ENCODE measurements at regions not wholly inside any gene's neighbourhood (a gene's known extent, or its start where the extent isn't known, plus 50 kb on each side); places are given as distances from the start of the nearest gene placed in this dataset.
"Not testable (repeated sequence)": the region's sequence is repeated elsewhere in the genome, so short reads cannot be mapped to it uniquely, and the experiment has no call there.

GRCh38 chr10:47622719-47623118, 99.3 kb upstream of the AGAP9 start:
- DNase-seq (ENCODE audit: low spot score): peak; percentile 2

GRCh38 chr10:47619300-47620012, 96.0 kb upstream of the AGAP9 start:
- DNase-seq (ENCODE audit: low spot score): peak; percentile 64

- not testable (repeated sequence) for DNase-seq (ENCODE audit: low spot score)
These were observed 85.9 kb upstream of the AGAP9 start for GRCh38 chr10:47609311-47609710.

GRCh38 chr10:47605791-47606773, 82.6 kb upstream of the AGAP9 start:
- not testable (repeated sequence) for DNase-seq (ENCODE audit: low spot score)

- DNase-seq (ENCODE audit: low spot score): not testable (repeated sequence)
These were observed 77.2 kb upstream of the AGAP9 start for GRCh38 chr10:47600604-47601003.

- not testable (repeated sequence) for DNase-seq (ENCODE audit: low spot score)
These were observed 76.7 kb upstream of the AGAP9 start for GRCh38 chr10:47600127-47600526.

GRCh38 chr10:47599657-47600056, 76.2 kb upstream of the AGAP9 start:
- not testable (repeated sequence) for DNase-seq (ENCODE audit: low spot score)

- not testable (repeated sequence) for DNase-seq (ENCODE audit: low spot score)
These were observed 70.4 kb upstream of the AGAP9 start for GRCh38 chr10:47593805-47594204.

GRCh38 chr10:47593129-47593528, 69.7 kb upstream of the AGAP9 start:
- DNase-seq (ENCODE audit: low spot score): not testable (repeated sequence)

- not testable (repeated sequence) for DNase-seq (ENCODE audit: low spot score)
These were observed 67.5 kb upstream of the AGAP9 start for GRCh38 chr10:47590956-47591355.

- peak; percentile 2 for DNase-seq (ENCODE audit: low spot score)
These were observed 67.1 kb upstream of the AGAP9 start for GRCh38 chr10:47590534-47590933.

- not testable (repeated sequence) for DNase-seq (ENCODE audit: low spot score)
These were observed 58.6 kb upstream of the AGAP9 start for GRCh38 chr10:47582051-47582450.

GRCh38 chr10:47580063-47580462, 56.6 kb upstream of the AGAP9 start:
- not testable (repeated sequence) for DNase-seq (ENCODE audit: low spot score)

GRCh38 chr10:47578547-47578946, 55.1 kb upstream of the AGAP9 start:
- not testable (repeated sequence) for DNase-seq (ENCODE audit: low spot score)
